ENCODE measurements at regions not wholly inside any gene's neighbourhood (a gene's known extent, or its start where the extent isn't known, plus 50 kb on each side); places are given as distances from the start of the nearest gene placed in this dataset.
A peak's percentile ranks its signal among the peaks of the same experiment; 100 is the strongest.
"Not testable (repeated sequence)": the region's sequence is repeated elsewhere in the genome, so short reads cannot be mapped to it uniquely, and the experiment has no call there.

GRCh38 chr5:166062719-166063118 is 2228.7 kb upstream of the WWC1 start:
- no peak for DNase-seq

- no peak for DNase-seq
These were observed 2228.2 kb upstream of the WWC1 start for GRCh38 chr5:166063261-166063660.

GRCh38 chr5:166068547-166069335 is 2222.7 kb upstream of the WWC1 start:
- DNase-seq, result no peak

GRCh38 chr5:166073901-166074581 is 2217.4 kb upstream of the WWC1 start:
- no peak for DNase-seq

- DNase-seq, result no peak
These were observed 2216.6 kb upstream of the WWC1 start for GRCh38 chr5:166074582-166075481.

- DNase-seq, result no peak
These were observed 2208.1 kb upstream of the WWC1 start for GRCh38 chr5:166083183-166083959.

- no peak for DNase-seq
These were observed 2204.9 kb upstream of the WWC1 start for GRCh38 chr5:166086568-166086967.

GRCh38 chr5:166088389-166089039 is 2202.9 kb upstream of the WWC1 start:
- DNase-seq, result no peak

- no peak for DNase-seq
These were observed 2199.5 kb upstream of the WWC1 start for GRCh38 chr5:166091931-166092330.

- no peak for DNase-seq
These were observed 2198.1 kb upstream of the WWC1 start for GRCh38 chr5:166093312-166093711.

GRCh38 chr5:166102947-166103346 is 2188.5 kb upstream of the WWC1 start:
- no peak for DNase-seq

- no peak for DNase-seq
These were observed 2180.4 kb upstream of the WWC1 start for GRCh38 chr5:166111021-166111420.

GRCh38 chr5:166117072-166118066 is 2174.1 kb upstream of the WWC1 start:
- peak; percentile 16 for DNase-seq

GRCh38 chr5:166119506-166119905 is 2171.9 kb upstream of the WWC1 start:
- no peak for DNase-seq

- DNase-seq, result peak; percentile 56
These were observed 2167.7 kb upstream of the WWC1 start for GRCh38 chr5:166123717-166124116.

GRCh38 chr5:166127766-166128570 is 2163.5 kb upstream of the WWC1 start:
- no peak for DNase-seq

- DNase-seq, result not testable (repeated sequence)
These were observed 2146.3 kb upstream of the WWC1 start for GRCh38 chr5:166145107-166145506.

- DNase-seq, result no peak
These were observed 2127.3 kb upstream of the WWC1 start for GRCh38 chr5:166163996-166164610.

- peak; percentile 3 for DNase-seq
These were observed 2125.8 kb upstream of the WWC1 start for GRCh38 chr5:166165596-166165995.

All from fibroblast of skin of right biceps (primary cell).